Vagina (tissue), 2 donors: ENCODE measurements at regions not wholly inside any gene's neighbourhood (a gene's known extent, or its start where the extent isn't known, plus 50 kb on each side); places are given as distances from the start of the nearest gene placed in this dataset.
A peak's percentile ranks its signal among the peaks of the same experiment; 100 is the strongest.

Source experiments
- DNase-seq, 2 donors: peaks; one replicate each; pipeline ENCODE4 v3.0.0-alpha.2; 2017; ENCODE audit errors: extremely low spot score in 2 of 2
- H3K27ac ChIP-seq: fragments of 200-600 bp; sonication (generic); one replicate; pipeline ENCODE4 v1.5.1; 2019
- H3K27me3 ChIP-seq: fragments of 200-600 bp; sonication (generic); one replicate; pipeline ENCODE4 v1.5.1; 2019
- H3K36me3 ChIP-seq, 2 donors: fragments of 200-600 bp; sonication (generic); one replicate each; pipeline ENCODE4 v1.5.1; 2017 to 2019
- H3K4me1 ChIP-seq: fragments of 200-600 bp; sonication (generic); one replicate; pipeline ENCODE4 v1.5.1; 2019
- H3K4me3 ChIP-seq, 2 donors: fragments of 200-600 bp; sonication (generic); 1 replicate in 1 of 2; 2 replicates in 1 of 2; pipeline ENCODE4 v1.5.1; 2016 to 2019
- H3K9me3 ChIP-seq: fragments of 200-600 bp; sonication (generic); one replicate; pipeline ENCODE4 v1.5.1; 2019
- POLR2A ChIP-seq, 2 donors: fragments of 450-650 bp; IDR thresholded peaks; one replicate each; pipeline ENCODE4 v1.6.1; 2017; ENCODE audit warnings: antibody characterized with exemption in 2 of 2, mild to moderate bottlenecking in 2 of 2, moderate library complexity in 2 of 2
- POLR2AphosphoS5 ChIP-seq, 2 donors: sonication (generic); formaldehyde crosslinking; IDR thresholded peaks; one replicate each; pipeline ENCODE4 v1.9.0; 2017; ENCODE audit warnings: antibody characterized with exemption in 2 of 2, mild to moderate bottlenecking in 2 of 2, low read depth in 1 of 2; ENCODE audit not compliant: insufficient read depth in 1 of 2
- intact Hi-C: fragments of 100-400 bp; cut with DNase I; formaldehyde crosslinking; loops from one replicate; pipeline ENCODE4 v1.15.1; 2023
- TF ChIP-seq, protein P1 (sequence below), 3 experiments: fragments of 450-650 bp in 2 of 3; fragments of 200-600 bp in 1 of 3; sonication (generic) in 1 of 3; IDR thresholded peaks; one replicate each; pipeline ENCODE4 v1.5.1; 2017 to 2019; ENCODE audit warnings: antibody characterized with exemption in 3 of 3, mild to moderate bottlenecking in 2 of 3, moderate library complexity in 2 of 3

DNA sequence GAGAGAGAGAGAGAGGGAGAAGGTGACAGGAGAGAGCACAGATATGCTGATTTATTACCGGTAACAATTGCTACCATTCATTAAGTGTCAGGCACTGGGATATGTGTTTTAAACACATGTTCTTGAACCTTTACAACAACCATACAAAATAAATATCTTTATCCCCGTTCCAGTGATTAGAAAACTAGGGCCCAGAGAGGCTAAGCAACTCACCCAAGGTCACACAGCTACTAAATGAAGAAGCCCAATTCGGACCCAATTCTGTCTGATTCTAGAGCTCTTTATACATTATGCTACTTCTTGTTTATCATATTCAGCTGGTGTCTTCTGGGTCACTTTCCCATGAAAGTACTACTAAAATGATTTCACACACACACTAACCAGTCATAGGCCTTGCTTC, 154.0 kb upstream of the RAG2 start:
- H3K36me3 ChIP-seq = no peaks in the 10 kb centered on the region
- no peak overlapping the region for H3K27ac ChIP-seq
- intact Hi-C loops = no loop called here
- no peak for DNase-seq
- H3K27me3 ChIP-seq = no peaks in the 10 kb centered on the region
- no peaks in the 10 kb centered on the region for H3K9me3 ChIP-seq
- no peaks in the 10 kb centered on the region for H3K4me1 ChIP-seq
- TF ChIP-seq, protein P1, sequence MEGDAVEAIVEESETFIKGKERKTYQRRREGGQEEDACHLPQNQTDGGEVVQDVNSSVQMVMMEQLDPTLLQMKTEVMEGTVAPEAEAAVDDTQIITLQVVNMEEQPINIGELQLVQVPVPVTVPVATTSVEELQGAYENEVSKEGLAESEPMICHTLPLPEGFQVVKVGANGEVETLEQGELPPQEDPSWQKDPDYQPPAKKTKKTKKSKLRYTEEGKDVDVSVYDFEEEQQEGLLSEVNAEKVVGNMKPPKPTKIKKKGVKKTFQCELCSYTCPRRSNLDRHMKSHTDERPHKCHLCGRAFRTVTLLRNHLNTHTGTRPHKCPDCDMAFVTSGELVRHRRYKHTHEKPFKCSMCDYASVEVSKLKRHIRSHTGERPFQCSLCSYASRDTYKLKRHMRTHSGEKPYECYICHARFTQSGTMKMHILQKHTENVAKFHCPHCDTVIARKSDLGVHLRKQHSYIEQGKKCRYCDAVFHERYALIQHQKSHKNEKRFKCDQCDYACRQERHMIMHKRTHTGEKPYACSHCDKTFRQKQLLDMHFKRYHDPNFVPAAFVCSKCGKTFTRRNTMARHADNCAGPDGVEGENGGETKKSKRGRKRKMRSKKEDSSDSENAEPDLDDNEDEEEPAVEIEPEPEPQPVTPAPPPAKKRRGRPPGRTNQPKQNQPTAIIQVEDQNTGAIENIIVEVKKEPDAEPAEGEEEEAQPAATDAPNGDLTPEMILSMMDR (IDR thresholded peaks at IDR 0.05) = no peak
- no peak overlapping the region for H3K4me3 ChIP-seq

DNA sequence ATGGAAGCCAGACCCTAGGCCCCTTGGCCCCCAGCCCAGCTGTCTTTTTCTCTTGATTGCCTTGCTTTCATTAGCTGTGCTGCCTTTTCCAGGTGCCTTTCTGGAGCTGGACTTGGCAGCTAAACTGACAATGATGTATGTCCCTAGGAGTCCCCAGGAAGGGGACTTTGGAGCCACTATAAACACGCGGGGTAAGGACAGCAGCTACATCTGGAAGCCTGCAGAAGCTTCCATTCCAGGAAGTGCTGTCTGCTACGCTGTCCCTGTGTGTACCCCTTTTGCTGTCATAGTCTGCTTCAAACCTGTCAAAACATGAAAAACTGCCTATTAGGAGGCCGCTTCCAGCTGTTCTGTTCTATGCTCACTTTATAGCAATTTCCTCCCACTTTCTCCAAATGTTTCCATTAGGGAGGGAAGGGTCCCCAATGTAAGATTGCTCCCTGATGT, 153.3 kb upstream of the RAG2 start:
- no peak for TF ChIP-seq POLR2A (IDR thresholded peaks at IDR 0.05)
- TF ChIP-seq POLR2AphosphoS5 (IDR thresholded peaks at IDR 0.05; ENCODE audit: insufficient read depth in 1 of 2, low read depth in 1 of 2) = no peak
- TF ChIP-seq, protein P1 (IDR thresholded peaks at IDR 0.05) = no peak
- H3K4me3 ChIP-seq = no peak overlapping the region
- H3K27me3 ChIP-seq = no peaks in the 10 kb centered on the region
- no peaks in the 10 kb centered on the region for H3K9me3 ChIP-seq
- H3K27ac ChIP-seq = no peak overlapping the region
- H3K4me1 ChIP-seq = no peaks in the 10 kb centered on the region
- intact Hi-C loops = no loop called here
- DNase-seq = no peak
- H3K36me3 ChIP-seq = no peaks in the 10 kb centered on the region

DNA sequence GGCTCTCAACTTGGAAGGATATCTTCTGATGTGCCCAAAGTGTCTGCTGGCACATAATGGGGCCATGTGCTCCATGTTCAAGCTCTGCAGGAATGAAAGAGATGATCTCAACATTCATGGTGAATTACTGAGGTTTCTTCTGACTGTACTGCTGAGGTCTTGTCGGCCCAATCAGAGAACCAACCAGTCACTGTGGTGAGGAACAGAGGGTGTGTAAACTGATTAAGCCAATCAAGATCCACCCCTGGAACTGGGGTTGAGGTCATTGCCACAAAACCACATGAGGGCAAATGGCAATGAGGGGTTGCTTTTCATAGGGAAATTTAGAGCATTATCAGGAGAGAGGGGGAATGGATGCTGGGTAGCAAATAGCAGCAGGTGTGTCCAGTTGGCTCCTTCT, 152.3 kb upstream of the RAG2 start:
- Histone ChIP-seq H3K36me3 (no peaks in the 10 kb centered on the region), H3K27me3 (no peaks in the 10 kb centered on the region), H3K9me3 (no peaks in the 10 kb centered on the region), H3K4me1 (no peaks in the 10 kb centered on the region), H3K4me3 (no peak overlapping the region), H3K27ac (no peak overlapping the region)
- TF ChIP-seq POLR2A (IDR thresholded peaks at IDR 0.05) (no peak), POLR2AphosphoS5 (IDR thresholded peaks at IDR 0.05; ENCODE audit: insufficient read depth in 1 of 2, low read depth in 1 of 2) (no peak)
- TF ChIP-seq, protein P1 (IDR thresholded peaks at IDR 0.05) = no peak
- no peak for DNase-seq
- intact Hi-C loops = no loop called here

DNA sequence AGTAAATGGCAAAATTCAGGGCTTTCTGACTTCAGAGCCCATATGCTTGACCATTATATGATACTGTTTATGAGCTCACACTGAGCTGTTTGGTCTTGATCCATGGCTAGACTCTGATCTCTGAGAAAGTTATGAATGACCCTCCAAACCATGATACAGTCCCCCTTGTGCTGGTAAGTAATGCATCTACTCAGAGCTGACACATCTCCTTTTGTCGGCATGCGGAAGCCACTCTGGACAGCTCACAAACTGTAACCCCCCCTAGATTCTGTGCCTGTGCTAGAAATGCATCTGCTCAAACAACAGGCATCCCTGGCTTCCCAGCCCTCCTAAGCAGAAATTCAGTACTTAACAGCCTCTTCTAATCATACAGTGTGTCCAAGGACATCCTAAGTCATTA, 150.8 kb upstream of the RAG2 start:
- H3K4me1 ChIP-seq = no peaks in the 10 kb centered on the region
- no peaks in the 10 kb centered on the region for H3K27me3 ChIP-seq
- intact Hi-C loops = no loop called here
- H3K9me3 ChIP-seq = no peaks in the 10 kb centered on the region
- H3K36me3 ChIP-seq = no peaks in the 10 kb centered on the region
- no peak for DNase-seq
- TF ChIP-seq POLR2AphosphoS5 (IDR thresholded peaks at IDR 0.05; ENCODE audit: insufficient read depth in 1 of 2, low read depth in 1 of 2) = no peak
- no peak for TF ChIP-seq POLR2A (IDR thresholded peaks at IDR 0.05)
- TF ChIP-seq, protein P1 (IDR thresholded peaks at IDR 0.05) = no peak
- H3K27ac ChIP-seq = no peak overlapping the region
- H3K4me3 ChIP-seq = no peak overlapping the region

DNA sequence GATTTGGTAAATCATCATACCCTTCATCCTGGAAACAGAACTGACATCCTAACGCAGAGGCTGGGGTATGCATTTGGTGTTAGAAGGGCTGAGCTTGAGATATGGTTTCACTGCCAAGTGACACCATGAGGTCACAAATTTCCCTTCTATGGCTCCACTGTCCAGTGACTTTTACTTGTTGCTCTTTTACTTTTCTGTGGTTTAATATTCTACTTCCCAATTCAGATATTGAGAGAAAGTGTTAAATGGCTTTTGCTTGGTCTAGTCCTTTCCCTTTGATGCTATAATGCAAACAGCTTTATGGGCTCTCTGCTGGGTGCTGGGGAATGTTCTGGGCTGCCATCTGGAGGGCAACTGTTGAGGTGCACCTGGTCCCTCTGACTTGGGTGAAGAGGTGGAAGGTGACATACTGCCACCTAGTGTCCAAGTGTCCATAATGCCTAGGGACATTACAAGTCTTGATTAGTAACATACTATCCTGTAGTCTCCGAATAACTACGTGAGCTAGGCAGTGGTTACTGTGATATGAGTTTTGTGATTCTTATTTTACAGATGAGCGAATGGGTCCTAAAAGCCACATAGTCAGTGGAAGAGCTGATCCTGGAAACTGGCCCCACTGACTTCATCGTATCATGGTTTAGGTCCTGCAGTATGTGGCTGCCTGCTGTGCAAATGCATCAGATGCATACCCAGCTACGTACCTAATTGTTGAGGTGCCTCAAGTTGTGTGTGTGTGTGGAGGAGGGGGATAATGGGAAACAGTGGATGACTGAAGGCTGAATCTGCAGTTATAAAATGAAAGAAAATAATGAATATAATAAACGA, 149.1 kb upstream of the RAG2 start:
- intact Hi-C loops = no loop called here
- H3K9me3 ChIP-seq = no peaks in the 10 kb centered on the region
- TF ChIP-seq, protein P1 (IDR thresholded peaks at IDR 0.05) = peak; percentile 71 to 79 (median 78)
- no peak for TF ChIP-seq POLR2A (IDR thresholded peaks at IDR 0.05)
- no peak overlapping the region for H3K4me3 ChIP-seq
- no peaks in the 10 kb centered on the region for H3K27me3 ChIP-seq
- no peak for DNase-seq
- H3K36me3 ChIP-seq = no peaks in the 10 kb centered on the region
- no peak overlapping the region for H3K27ac ChIP-seq
- no peaks in the 10 kb centered on the region for H3K4me1 ChIP-seq
